ENCODE measurements at regions not wholly inside any gene's neighbourhood (a gene's known extent, or its start where the extent isn't known, plus 50 kb on each side); places are given as distances from the start of the nearest gene placed in this dataset.

DNA sequence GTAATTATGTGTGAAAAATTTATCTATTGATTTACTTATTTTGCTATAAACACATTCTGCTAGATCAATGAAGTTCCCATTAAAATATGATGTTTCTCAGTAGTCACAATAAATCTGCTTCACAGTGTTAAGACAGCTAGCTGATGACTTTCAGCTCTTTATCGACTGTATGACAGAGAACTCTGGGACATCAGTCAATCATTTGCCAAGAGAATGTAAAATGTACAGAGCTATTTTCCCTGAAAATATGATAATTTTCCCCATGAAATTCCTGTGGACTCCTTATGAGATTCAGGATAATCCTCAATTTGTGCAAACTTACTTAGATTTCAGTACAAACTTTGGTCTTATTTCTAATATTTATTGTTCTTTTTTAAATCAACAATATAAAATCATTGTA lies 430.5 kb downstream of the SLITRK6 start:
- ATAC-seq: no peak

DNA sequence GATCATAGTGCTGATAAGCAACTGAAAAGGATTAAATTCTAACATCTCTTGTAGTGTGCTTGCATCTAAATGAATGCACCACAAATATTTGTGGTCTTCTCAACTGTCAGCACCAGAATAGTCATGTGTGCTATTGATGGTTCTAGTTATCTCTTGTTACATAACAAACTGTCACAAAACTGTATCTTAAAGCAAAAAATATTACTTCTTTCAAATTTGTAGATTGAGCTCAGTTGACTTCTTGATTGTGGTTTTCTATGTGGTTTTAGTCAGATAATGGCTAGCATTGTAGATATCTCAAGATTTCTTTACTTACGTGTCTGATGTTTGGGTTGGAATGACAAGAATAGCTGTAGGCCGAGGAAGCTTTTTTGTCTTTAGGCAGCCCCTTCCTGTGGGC lies 431.3 kb downstream of the SLITRK6 start:
- Histone ChIP-seq H3K4me1 (no peaks in the 10 kb centered on the region), H3K36me3 (no peaks in the 10 kb centered on the region), H3K27me3 (no peaks in the 10 kb centered on the region), H3K27ac (no peak overlapping the region), H3K4me3 (no peak overlapping the region), H3K9me3 (peaks cover 0 to 9% (median 0%) of the 10 kb centered on the region in 11 donors)
- 55 to 59% methylated on average over 2 of the region's 2 CpGs for WGBS, 2 donors
- no peak for DNase-seq
- intact Hi-C loops (cut with DNase I): no loop called here
- ATAC-seq: no peak
- TF ChIP-seq, protein P1, sequence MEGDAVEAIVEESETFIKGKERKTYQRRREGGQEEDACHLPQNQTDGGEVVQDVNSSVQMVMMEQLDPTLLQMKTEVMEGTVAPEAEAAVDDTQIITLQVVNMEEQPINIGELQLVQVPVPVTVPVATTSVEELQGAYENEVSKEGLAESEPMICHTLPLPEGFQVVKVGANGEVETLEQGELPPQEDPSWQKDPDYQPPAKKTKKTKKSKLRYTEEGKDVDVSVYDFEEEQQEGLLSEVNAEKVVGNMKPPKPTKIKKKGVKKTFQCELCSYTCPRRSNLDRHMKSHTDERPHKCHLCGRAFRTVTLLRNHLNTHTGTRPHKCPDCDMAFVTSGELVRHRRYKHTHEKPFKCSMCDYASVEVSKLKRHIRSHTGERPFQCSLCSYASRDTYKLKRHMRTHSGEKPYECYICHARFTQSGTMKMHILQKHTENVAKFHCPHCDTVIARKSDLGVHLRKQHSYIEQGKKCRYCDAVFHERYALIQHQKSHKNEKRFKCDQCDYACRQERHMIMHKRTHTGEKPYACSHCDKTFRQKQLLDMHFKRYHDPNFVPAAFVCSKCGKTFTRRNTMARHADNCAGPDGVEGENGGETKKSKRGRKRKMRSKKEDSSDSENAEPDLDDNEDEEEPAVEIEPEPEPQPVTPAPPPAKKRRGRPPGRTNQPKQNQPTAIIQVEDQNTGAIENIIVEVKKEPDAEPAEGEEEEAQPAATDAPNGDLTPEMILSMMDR (IDR thresholded peaks at IDR 0.05): no peak

More for the DNA sequence above, 430.5 kb downstream of the SLITRK6 start:
- no peak for DNase-seq
- Histone ChIP-seq H3K4me3 (no peak overlapping the region), H3K9me3 (peaks cover 0 to 9% (median 0%) of the 10 kb centered on the region in 11 donors), H3K4me1 (no peaks in the 10 kb centered on the region), H3K27me3 (no peaks in the 10 kb centered on the region), H3K36me3 (no peaks in the 10 kb centered on the region), H3K27ac (no peak overlapping the region)
- 90 to 93% methylated on average over 1 of the region's 1 CpG for WGBS, 2 donors
- intact Hi-C loops (cut with DNase I): no loop called here
- TF ChIP-seq, protein P1 (IDR thresholded peaks at IDR 0.05): no peak

DNA sequence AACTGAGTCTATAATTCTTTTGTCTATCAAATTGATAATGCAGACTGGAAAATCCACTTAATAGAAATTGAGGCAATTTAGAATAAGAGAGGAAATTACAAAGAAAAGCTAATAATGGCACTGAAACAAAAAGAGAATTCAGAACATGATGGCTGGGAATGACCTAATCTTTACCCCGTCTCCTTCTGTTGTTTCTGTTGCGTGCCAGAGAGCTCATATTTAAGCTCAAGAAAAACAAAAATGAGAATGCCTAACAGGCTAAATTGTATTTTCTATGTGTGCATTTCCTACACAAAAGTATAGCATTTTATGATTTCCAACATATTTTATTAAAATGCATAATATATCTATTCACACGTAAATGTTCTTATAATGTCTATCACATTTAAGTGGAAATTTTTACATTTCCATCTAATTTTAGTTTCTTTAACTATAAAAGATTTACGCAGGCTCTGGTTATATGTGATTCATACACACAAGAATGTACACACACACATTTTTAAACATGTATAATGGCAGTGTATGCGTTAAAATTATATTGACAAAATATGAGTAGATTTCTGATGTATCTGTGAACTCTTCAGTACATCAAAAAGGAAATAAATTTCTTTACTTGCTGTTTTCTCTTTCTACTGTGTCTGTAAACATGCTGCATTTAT lies 432.3 kb downstream of the SLITRK6 start:
- Histone ChIP-seq H3K27me3 (no peaks in the 10 kb centered on the region), H3K4me1 (no peaks in the 10 kb centered on the region), H3K9me3 (peaks cover 0 to 9% (median 0%) of the 10 kb centered on the region in 11 donors), H3K27ac (no peak overlapping the region), H3K36me3 (no peaks in the 10 kb centered on the region), H3K4me3 (no peak overlapping the region)
- ATAC-seq: no peak
- TF ChIP-seq, protein P1 (IDR thresholded peaks at IDR 0.05): no peak
- intact Hi-C loops (cut with DNase I): no loop called here
- 65 to 70% methylated on average over 5 of the region's 5 CpGs for WGBS, 2 donors
- DNase-seq: no peak

- H3K4me3 ChIP-seq: no peak overlapping the region
- ATAC-seq (no peak), DNase-seq (no peak)
- no peak overlapping the region for H3K27ac ChIP-seq
- TF ChIP-seq, protein P1 (IDR thresholded peaks at IDR 0.05): no peak
- no peaks in the 10 kb centered on the region for H3K4me1 ChIP-seq
- H3K27me3 ChIP-seq: no peaks in the 10 kb centered on the region
- intact Hi-C loops (cut with DNase I): no loop called here
- peaks cover 0 to 26% (median 0%) of the 10 kb centered on the region in 11 donors for H3K9me3 ChIP-seq
- no peaks in the 10 kb centered on the region for H3K36me3 ChIP-seq
- 91 to 95% methylated on average over 15 of the region's 15 CpGs for WGBS, 2 donors
Measured at GRCh38 chr13:85363504-85363903, 435.7 kb downstream of the SLITRK6 start.
